K562 (cell line): ENCODE measurements at regions not wholly inside any gene's neighbourhood (a gene's known extent, or its start where the extent isn't known, plus 50 kb on each side); places are given as distances from the start of the nearest gene placed in this dataset.

Experiments
- CBFB ChIP-seq: sonication (generic); formaldehyde crosslinking; IDR thresholded peaks from 2 replicates; pipeline ENCODE4 v1.4.0; 2020; ENCODE audit warnings: mild to moderate bottlenecking, missing genetic modification reagents
- CEBPZ ChIP-seq: fragments of 150-350 bp; IDR thresholded peaks from 2 replicates; pipeline ENCODE4 v1.6.1; 2014; ENCODE audit warnings: low read depth, mild to moderate bottlenecking, low read length, borderline replicate concordance
- DMBX1 ChIP-seq: fragments of 250-450 bp; sonication (Bioruptor Pico); IDR thresholded peaks from 2 replicates; pipeline ENCODE4 v1.8.0; 2022; ENCODE audit warnings: inconsistent platforms, mild to moderate bottlenecking, moderate library complexity, borderline replicate concordance
- FOXA3 ChIP-seq, 2 experiments: fragments of 450-650 bp in 1 of 2; sonication (generic) in 1 of 2; formaldehyde crosslinking; IDR thresholded peaks in 1 of 2; conservative IDR thresholded peaks in 1 of 2; 2 replicates each; pipeline versions ENCODE4 v1.4.0 to v1.8.0; 2020 to 2022; ENCODE audit warnings: mild to moderate bottlenecking in 2 of 2, missing genetic modification reagents in 1 of 2
- HMG20B ChIP-seq: fragments of 250-450 bp; sonication (Bioruptor Pico); IDR thresholded peaks from 2 replicates; pipeline ENCODE4 v1.5.0; 2021; ENCODE audit warnings: mild to moderate bottlenecking
- HNRNPH1 ChIP-seq: fragments of 200-400 bp; formaldehyde crosslinking; optimal IDR thresholded peaks from 2 replicates; pipeline ENCODE3; 2017; ENCODE audit warnings: low read depth, mild to moderate bottlenecking, low read length, moderate library complexity
- KDM5B ChIP-seq: fragments of 200-600 bp; sonication (generic); IDR thresholded peaks from 2 replicates; pipeline ENCODE4 v1.6.1; 2012; ENCODE audit warnings: low read depth, mild to moderate bottlenecking, moderate library complexity, low read length, control low read depth, inconsistent platforms; ENCODE audit not compliant: insufficient replicate concordance
- MBD2 ChIP-seq: sonication (generic); IDR thresholded peaks from 2 replicates; pipeline ENCODE4 v1.6.1; 2016; ENCODE audit warnings: low read depth, borderline replicate concordance
- MTA1 ChIP-seq: fragments of 450-650 bp; IDR thresholded peaks from 2 replicates; pipeline ENCODE4 v1.6.1; 2017; ENCODE audit warnings: borderline replicate concordance
- RBM34 ChIP-seq: fragments of 200-400 bp; formaldehyde crosslinking; IDR thresholded peaks from 2 replicates; pipeline ENCODE4 v1.6.1; 2018; ENCODE audit warnings: low read length, borderline replicate concordance; ENCODE audit not compliant: insufficient read depth
- SIN3B ChIP-seq: fragments of 450-650 bp; IDR thresholded peaks from 2 replicates; pipeline ENCODE4 v1.6.1; 2017; ENCODE audit warnings: low read depth, mild to moderate bottlenecking, moderate library complexity
- SOX6 ChIP-seq: fragments of 450-650 bp; IDR thresholded peaks from 2 replicates; pipeline ENCODE4 v1.6.1; 2014; ENCODE audit warnings: mild to moderate bottlenecking
- TEAD2 ChIP-seq: fragments of 450-650 bp; IDR thresholded peaks from 2 replicates; pipeline ENCODE4 v1.6.1; 2016; ENCODE audit warnings: missing genetic modification characterization, control low read depth, missing compliant biosample characterization
- U2AF2 ChIP-seq: fragments of 200-400 bp; formaldehyde crosslinking; optimal IDR thresholded peaks from 2 replicates; pipeline ENCODE3; 2017; ENCODE audit warnings: low read depth, mild to moderate bottlenecking, low read length
- ZBTB17 ChIP-seq: fragments of 450-650 bp; formaldehyde crosslinking; IDR thresholded peaks from 2 replicates; pipeline ENCODE4 v1.4.0; 2020; ENCODE audit warnings: mild to moderate bottlenecking
- ZBTB34 ChIP-seq: fragments of 250-450 bp; sonication (Bioruptor Pico); IDR thresholded peaks from 2 replicates; pipeline ENCODE4 v1.8.0; 2021; ENCODE audit warnings: mild to moderate bottlenecking, moderate library complexity
- ZNF143 ChIP-seq: sonication (generic); formaldehyde crosslinking; IDR thresholded peaks from 2 replicates; pipeline ENCODE4 v1.9.0; 2022; ENCODE audit warnings: mild to moderate bottlenecking, missing genetic modification reagents
- ZNF324 ChIP-seq: fragments of 250-450 bp; sonication (Bioruptor Pico); IDR thresholded peaks from 2 replicates; pipeline ENCODE4 v1.4.0; 2020; ENCODE audit warnings: mild to moderate bottlenecking
- ZNF507 ChIP-seq: conservative IDR thresholded peaks from 2 replicates; pipeline ENCODE4 v1.6.1; 2017; ENCODE audit warnings: missing genetic modification characterization, missing compliant biosample characterization
- ZNF551 ChIP-seq: fragments of 250-450 bp; sonication (Bioruptor Pico); IDR thresholded peaks from 2 replicates; pipeline ENCODE4 v1.5.0; 2021; ENCODE audit warnings: mild to moderate bottlenecking, moderate library complexity
- ZNF717 ChIP-seq: fragments of 250-450 bp; sonication (Bioruptor Pico); IDR thresholded peaks from 2 replicates; pipeline ENCODE4 v1.5.0; 2021
- ZNF785 ChIP-seq: fragments of 250-450 bp; sonication (Bioruptor Pico); IDR thresholded peaks from 2 replicates; pipeline ENCODE4 v1.4.0; 2020; ENCODE audit warnings: mild to moderate bottlenecking
- TF ChIP-seq, protein P1 (sequence below): fragments of 250-450 bp; sonication (Bioruptor Pico); IDR thresholded peaks from 2 replicates; pipeline ENCODE4 v1.8.0; 2022; ENCODE audit warnings: moderate library complexity, mild to moderate bottlenecking, inconsistent platforms
- TF ChIP-seq, protein P2 (sequence below): fragments of 250-450 bp; sonication (Bioruptor Pico); IDR thresholded peaks from 2 replicates; pipeline ENCODE4 v1.5.0; 2021

- TF ChIP-seq RBM34: no peak
- no peak for TF ChIP-seq U2AF2
- no peak for TF ChIP-seq ZBTB34 (CRISPR knock-in tag)
- peak; percentile 54; the same call in 1 of the 2 replicates for TF ChIP-seq TEAD2 (tag)
- TF ChIP-seq, protein P1, sequence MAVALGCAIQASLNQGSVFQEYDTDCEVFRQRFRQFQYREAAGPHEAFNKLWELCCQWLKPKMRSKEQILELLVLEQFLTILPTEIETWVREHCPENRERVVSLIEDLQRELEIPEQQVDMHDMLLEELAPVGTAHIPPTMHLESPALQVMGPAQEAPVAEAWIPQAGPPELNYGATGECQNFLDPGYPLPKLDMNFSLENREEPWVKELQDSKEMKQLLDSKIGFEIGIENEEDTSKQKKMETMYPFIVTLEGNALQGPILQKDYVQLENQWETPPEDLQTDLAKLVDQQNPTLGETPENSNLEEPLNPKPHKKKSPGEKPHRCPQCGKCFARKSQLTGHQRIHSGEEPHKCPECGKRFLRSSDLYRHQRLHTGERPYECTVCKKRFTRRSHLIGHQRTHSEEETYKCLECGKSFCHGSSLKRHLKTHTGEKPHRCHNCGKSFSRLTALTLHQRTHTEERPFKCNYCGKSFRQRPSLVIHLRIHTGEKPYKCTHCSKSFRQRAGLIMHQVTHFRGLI (CRISPR knock-in tag): no peak
- TF ChIP-seq ZNF717 (CRISPR knock-in tag): no peak
- no peak for TF ChIP-seq HMG20B (CRISPR knock-in tag)
- no peak for TF ChIP-seq ZNF551 (CRISPR knock-in tag)
- no peak for TF ChIP-seq HNRNPH1
- TF ChIP-seq ZNF143 (CRISPR knock-in tag): no peak
- peak; percentile 65 for TF ChIP-seq ZNF324
- TF ChIP-seq ZNF507 (tag): no peak
- peak; percentile 94; the same call in 1 of the 2 replicates for TF ChIP-seq DMBX1 (CRISPR knock-in tag)
- peak; percentile 41; the same call in 1 of the 2 replicates for TF ChIP-seq MBD2
- no peak for TF ChIP-seq ZNF785 (CRISPR knock-in tag)
- TF ChIP-seq FOXA3 (CRISPR knock-in tag; conservative IDR thresholded peaks at IDR 0.05 in 1 of 2, IDR thresholded peaks at IDR 0.05 in 1 of 2): peak in 1 of 2 experiments; percentile 98; a peak in 2 of 4 replicates
- peak; percentile 68; the same call in 1 of the 2 replicates for TF ChIP-seq MTA1
- TF ChIP-seq CBFB (CRISPR knock-in tag): no peak
- TF ChIP-seq CEBPZ: no peak
- peak; percentile 86 for TF ChIP-seq SOX6
- TF ChIP-seq KDM5B: no peak
- TF ChIP-seq ZBTB17: peak; percentile 93
- no peak for TF ChIP-seq SIN3B
- TF ChIP-seq, protein P2, sequence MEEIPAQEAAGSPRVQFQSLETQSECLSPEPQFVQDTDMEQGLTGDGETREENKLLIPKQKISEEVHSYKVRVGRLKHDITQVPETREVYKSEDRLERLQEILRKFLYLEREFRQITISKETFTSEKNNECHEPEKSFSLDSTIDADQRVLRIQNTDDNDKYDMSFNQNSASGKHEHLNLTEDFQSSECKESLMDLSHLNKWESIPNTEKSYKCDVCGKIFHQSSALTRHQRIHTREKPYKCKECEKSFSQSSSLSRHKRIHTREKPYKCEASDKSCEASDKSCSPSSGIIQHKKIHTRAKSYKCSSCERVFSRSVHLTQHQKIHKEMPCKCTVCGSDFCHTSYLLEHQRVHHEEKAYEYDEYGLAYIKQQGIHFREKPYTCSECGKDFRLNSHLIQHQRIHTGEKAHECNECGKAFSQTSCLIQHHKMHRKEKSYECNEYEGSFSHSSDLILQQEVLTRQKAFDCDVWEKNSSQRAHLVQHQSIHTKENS: no peak
Observed at GRCh38 chr6:51107769-51108203, 289.1 kb downstream of the TFAP2B start (continued).
